CD4-positive, alpha-beta T cell treated with Interleukin-10 for 1 hour (primary cell): ENCODE measurements at regions not wholly inside any gene's neighbourhood (a gene's known extent, or its start where the extent isn't known, plus 50 kb on each side); places are given as distances from the start of the nearest gene placed in this dataset.

Source experiments
- DNase-seq: peaks from one replicate; pipeline ENCODE4 v3.0.0-alpha.2; 2020

DNA sequence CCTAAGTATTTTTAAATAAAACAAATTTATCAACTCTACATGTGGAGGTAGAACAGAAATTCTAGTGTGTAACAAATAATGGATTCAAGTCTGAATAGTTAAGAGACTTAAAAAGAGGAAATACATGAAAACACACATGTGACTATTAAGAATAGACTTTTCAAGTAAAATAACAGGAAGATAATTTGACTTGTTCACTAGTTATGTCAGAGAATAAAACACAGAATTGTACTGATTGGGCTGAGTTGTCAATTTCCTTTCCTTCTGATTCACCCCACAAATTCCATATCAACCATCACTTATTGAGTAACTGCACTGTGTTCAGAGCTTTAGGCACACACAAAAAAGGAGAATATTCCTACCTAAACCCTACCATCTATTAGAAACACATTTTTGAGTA is 557.2 kb downstream of the TUSC7 start:
- no peak for DNase-seq

DNA sequence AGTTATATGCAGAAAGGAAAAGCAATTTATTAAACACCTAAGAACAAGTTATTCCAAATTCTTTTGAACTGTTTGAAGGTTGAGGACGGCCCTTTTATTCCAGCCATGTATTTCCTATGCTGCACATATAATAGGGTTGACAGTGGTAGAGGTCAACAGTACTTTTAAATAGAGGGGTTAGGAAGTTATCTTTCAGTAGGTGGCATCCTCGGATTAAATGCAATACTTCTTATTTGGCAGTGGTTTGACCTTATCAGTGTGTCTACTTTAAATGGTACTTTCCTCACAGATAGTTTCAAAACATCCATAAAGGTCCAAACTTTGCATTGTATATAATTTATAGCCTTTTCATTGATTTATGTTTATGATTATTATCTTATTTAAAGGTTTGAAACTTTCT is 558.7 kb downstream of the TUSC7 start:
- DNase-seq: no peak

DNA sequence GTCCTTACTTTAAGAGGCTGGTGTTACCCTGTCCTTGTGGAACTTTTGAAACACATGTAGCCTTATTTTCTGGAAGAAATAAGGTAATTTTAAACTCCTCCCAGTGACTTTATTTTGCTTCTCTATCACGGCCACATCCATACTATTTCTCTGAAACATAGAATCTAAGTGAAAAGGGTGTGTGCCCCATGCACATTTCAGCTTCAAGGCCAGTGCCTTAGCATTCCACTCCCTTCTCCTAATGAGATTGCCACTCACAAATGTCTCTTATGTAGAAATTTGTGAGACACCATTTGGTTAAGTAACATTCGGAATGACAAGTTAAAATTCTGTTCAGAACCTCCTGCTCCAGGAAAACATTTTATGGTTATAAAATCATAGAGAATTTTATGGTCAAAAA is 562.7 kb downstream of the TUSC7 start:
- no peak for DNase-seq

DNA sequence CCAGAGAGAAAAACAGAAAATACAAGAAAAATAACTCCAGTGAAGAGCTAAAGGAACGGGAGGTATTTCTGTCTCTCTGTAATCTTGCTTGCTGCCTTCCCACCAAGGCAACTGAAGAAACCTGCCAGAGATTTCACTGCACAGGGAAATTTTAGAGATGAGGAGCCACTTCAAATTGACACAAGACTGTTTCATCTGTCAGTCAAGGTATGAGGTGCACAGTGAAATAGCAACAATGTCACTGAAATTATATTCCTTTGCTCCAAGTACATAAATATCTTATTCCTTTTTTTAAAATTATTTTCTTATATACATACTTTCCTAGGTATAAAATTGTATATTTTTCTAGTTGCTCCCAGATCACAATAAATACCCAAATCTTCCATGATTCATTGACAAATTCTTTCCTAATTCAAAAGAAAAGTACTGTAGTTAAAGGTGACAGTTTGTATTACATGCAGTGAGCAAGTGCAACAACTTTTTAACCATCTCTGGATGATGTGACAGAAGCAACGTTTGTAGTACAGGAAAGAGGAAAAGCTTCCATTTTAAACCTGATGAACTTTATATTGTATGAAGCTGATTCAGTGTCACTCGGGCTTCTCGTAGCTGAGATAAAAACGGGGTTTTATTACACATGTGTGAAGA is 563.4 kb downstream of the TUSC7 start:
- DNase-seq: no peak

DNA sequence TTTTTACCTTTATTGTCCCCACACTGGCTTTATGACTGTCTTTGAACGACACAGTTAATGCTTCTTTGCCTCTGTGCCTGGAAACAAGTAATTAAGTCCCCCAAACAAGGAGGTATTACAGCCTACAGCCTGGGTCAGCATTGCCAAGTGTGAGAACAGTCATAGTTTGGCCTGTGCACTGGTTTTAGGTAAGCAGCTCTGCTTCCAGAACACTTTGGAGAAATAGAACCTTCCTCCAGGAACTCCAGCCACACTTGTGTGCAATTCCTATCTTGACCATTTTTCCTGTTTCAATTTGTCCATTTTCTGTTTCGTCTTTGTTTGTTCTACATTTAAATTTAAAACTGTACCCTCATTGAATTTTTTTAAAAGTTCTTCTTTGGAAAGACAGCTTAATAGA is 568.2 kb downstream of the TUSC7 start:
- DNase-seq: no peak

DNA sequence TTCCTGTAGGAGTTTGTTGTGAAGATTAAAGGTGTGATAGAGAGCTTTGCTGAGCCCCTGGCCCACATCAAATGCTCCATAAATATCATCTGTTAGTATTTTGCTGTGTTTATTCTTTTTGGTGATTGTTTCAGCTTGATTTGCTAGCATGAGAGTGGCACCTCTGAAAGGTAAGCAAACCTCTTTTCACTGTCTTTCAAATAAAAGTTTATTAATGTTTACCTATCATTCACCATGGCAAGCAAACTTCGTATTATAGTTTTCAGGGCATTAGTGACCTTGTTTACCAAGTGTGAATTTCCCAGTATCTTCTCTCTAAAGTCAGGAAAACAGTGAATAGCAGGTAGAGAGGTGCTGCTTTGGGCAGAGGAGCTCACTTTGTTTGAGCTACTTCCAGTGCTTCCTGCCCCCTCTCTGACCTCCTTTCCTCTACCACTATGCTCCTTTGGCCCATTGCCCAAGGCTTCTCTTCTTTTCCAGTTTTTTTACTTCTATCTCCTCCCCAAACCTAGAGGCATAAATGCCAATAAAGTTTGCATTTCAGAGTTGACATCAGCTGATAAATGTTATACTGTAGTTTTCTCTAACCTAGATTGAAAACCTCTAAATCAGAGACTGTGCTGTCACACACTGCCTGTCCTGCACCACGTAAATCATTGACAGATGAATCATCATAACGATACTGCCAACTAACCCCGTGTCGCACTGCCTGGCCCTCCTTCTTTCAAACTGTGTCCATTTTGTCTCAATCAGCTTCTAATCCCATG is 569.0 kb downstream of the TUSC7 start:
- no peak for DNase-seq

DNA sequence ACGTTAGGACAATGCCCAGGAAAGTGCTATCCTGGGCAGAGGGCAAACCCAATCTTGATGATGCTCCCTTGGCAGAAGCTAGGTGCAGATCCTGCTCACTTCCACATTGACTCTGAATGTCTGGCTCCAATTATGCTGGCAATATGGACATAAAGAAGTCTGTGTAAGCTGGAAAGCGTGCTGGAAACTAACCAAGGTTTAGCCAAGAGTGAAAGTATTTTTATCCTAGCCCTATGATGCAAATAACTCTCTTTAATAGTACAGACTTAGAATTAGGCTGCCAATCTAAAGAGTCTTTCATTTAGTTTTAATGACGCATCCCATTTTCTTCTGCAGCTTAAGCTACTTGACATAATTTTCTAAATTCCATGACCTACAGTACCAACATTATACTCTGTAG is 571.8 kb downstream of the TUSC7 start:
- no peak for DNase-seq

DNA sequence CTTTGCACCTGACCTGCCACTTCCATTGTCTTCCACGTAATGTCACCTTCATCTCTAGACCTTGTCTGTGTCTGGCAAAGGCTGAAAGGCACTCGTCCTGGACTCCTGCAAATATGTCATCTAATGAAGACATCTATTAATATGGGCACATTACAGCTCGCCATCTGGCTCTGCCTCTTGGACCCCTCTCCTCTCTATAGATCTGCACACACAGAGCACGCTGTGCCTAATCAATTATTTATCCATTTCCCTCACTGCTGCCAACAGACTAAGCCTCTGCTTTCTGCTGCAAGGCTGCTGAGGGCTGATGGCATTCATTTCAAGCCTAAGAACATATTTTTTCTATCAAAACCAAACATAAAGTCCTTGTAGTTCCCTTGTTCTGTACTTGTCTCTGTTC is 573.0 kb downstream of the TUSC7 start:
- no peak for DNase-seq

DNA sequence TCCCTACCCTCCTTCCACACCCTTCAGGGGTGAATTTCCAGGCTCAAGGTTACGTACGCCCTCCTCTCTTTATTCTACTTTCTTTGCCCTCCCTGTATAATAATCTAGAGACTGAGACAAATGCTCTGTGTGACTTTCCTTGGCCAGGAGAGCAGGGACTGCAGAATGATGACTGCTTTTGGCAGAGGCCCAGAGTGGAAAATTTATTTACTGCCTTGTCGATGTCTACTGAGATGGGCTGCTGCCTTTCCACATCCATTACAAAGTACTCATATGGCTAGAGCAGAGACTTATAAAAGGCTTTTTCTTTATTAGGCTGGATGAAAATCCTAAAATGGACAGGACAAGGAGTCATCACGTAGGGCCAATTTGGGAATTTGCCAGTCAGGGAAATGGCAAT is 576.2 kb downstream of the TUSC7 start:
- DNase-seq: no peak

DNA sequence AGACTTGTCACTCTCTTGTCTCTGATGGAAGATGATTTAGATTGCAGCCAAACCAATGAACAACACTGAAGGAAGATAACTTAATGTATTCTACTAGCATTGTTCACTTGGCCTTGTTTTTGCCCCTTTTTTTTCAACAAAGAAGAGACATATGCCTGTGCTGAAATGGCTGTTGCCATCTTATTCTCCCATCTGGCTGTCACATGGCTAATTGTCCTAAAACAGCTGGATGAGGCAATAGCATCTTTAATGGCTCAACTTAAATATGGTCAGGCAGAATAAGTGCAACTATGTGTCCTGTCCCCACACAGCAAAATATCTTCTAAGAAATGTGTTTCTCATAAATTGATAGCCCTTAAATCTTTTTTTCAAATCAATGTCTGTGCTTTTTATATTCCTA is 576.9 kb downstream of the TUSC7 start:
- no peak for DNase-seq

DNA sequence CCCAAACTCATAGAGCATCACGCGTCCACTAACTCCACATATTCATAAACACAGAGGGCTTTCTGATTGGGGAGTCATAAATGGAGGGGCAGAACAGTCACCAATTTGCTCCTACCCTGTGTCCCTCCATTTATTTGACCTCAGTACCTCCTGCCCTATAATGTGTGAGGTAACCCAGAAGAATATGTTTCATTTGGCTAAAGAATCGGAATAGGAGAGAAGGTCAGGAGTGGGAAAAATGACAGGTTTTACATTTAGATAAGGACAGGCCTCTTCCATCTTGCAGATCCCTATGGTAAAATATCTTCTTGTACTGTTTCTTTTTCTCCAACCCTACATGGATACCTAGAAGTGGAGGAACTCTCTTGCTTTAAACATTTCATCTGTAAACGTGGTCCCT is 578.0 kb downstream of the TUSC7 start:
- DNase-seq: no peak

DNA sequence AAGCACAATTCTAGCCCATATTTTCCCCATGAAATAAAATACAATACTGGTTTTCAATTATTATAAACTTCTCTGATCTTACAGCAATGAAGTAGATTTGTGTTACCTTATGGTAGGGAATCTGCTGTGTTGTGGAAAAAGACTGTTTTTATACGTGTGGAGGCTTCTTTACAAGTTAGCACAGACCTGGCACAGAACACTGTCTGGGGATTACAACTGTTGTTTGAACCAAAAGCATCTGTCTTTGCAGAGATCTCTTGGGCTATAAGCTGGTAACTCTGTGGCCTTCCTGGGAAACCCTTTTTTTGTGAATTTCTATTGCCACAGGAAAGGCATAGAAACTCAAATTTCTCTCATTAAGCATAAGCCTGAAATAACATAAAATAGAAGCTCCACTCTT is 581.9 kb downstream of the TUSC7 start:
- no peak for DNase-seq

DNA sequence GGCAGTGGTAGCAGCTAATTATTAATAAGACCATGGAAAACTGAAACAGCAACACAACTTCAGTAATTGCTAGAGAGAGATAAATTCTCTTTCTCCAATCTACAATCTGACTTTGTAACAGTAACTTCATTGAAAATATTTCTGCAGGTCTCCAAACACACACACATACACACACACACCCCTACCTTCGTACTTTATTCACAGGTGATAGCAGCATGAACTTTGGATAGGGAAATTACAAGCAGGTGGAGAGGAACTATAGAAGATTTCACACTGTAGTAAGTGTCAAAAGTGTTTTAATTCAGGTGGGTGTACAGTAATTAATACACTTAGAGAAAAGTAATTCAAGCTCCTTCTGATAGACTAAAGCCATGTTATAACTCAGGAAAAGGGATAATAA is 587.5 kb downstream of the TUSC7 start:
- no peak for DNase-seq

DNA sequence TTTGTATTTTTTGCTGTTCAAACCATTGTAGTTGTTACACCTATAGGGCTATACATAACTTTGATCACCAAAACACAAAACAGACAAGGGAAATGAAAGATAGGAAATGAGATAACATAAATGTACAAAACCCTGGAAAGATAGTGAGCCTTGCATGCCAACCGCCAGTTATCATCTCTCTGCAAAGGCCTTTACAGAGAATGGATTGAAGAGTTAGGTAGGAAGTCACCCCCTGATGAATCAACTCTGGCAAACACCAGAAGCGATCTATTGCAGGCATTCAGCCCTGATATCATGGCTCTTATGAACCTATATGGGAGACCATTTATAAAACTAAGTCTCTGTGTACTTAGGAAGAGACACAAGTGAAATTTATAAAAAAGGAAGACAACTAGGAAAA is 588.0 kb downstream of the TUSC7 start:
- no peak for DNase-seq

DNA sequence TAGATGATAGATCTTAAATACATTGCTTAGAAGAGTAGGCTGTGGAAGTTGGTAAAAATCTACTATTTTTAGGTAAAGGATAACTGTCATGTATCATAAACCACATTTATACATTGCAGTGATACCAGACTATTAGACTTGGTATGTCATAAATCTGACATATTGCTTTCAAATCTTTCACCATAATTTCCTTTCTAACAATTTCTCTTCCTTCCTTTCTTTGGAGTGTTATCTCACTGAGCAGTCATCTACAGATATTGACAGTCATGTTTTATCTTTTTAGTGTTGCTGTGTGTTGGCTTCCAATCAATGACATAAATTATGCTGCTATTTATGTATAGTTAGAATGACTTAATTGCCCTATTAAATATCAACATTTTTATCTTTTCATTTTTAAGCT is 588.7 kb downstream of the TUSC7 start:
- no peak for DNase-seq

DNA sequence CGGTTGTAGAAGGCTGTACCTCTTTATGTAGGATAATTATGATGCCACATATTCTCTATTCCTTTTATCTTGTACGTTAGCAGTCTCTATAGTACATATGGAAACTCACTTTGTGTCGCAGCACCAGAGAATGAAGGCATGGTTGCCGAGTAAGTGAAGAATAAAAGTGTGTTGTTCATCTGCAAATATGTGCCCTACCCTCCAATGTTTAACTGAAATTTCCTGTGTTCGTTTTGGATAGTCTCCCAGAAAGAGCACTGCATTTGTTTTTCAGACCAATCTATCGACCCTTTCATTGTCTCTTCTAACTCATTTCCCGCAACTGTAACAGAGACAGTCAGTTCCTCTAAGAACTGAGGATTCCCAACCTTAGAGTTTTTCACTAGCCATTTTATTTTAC is 592.8 kb downstream of the TUSC7 start:
- no peak for DNase-seq

DNA sequence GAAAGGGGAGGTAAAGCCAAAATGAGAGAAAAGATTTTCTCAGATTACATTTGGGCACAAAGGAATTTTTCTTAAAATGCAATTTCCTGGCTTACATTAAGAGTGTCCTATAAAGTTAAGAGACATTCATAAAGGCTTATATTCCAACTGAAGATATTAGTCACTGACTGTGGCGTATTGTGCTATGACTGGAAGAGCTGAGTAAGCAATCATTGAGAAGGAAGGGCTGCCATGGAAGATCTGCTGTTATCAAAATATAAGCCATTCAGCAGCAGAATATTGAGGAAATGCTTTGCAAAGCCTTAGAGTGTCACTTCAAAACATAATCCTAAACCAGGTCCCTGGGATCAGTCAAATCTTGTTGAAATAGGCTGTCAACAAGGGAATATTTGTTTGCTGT is 593.9 kb downstream of the TUSC7 start:
- DNase-seq: no peak

DNA sequence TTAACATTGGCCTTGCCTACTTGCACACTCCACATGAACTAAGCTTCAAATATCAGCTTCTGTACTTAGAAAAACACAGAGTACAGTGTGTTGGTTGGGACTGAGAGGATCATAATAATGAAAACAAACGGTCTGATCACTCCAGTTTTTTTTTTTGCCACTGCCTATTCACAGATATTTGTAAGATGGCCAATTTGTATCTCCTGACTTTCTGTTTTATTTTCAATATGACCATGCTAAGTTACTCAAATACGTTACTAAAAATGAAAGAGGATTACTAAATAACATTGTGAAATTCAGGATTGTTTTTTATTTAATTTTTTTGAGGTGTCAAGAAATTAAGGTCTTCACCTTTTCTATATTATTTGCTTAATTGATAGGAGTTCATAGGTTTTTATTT is 595.1 kb downstream of the TUSC7 start:
- no peak for DNase-seq

DNA sequence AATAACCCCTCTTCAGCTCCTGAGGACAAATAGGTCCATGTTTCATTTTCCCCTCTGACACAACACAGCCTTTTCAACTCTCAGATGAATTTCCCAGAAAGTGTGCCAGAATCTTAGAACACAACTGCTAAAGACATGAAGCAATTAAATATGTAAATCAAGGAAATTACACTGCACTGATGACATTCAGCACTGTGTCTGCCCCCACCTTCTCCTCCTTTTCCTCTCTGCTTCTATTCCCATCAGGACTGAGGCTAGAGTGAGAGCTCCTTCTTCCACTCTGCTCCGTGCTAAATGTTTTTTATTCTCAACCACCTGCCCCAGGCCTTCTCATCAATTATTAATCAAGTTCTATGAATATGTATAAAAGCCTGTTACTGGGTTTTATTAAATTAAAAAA is 596.1 kb downstream of the TUSC7 start:
- DNase-seq: no peak

DNA sequence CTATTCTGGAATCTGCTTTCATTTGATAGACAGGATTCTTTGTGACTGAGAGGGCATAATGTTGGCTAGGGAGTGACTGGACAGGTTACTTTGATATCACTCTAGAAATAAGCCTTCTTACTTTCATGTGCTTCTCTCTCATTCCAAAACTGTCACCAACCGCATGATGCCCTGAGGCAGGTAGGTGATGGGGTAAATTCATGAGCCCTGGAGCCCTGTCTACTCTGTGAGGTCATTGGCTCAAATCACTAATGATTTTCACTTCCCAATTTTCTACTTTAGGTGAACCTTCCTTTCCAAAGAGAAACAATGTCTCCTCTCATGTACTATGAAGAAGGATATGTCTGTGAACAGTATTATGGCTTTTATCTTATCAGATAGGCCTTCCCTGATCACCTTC is 596.7 kb downstream of the TUSC7 start:
- no peak for DNase-seq

DNA sequence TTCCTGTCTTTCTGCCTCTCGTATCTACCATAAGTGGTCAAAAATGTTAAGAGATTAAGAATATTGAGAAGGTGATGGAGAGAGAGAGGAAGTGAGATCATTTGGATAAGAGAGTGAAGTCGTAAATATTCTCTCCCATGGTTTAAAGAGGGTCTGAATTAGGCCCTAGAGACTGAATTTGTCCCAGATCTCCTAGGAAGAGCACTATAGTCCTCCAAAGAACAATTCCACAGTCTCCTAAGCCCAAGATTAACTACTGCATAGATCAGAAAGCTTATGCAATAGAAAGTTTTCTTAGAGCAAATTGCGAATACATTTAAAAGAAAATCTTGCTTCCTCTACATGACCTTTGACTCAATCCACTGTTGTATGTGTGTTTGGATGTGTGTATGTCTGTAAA is 598.8 kb downstream of the TUSC7 start:
- DNase-seq: no peak

DNA sequence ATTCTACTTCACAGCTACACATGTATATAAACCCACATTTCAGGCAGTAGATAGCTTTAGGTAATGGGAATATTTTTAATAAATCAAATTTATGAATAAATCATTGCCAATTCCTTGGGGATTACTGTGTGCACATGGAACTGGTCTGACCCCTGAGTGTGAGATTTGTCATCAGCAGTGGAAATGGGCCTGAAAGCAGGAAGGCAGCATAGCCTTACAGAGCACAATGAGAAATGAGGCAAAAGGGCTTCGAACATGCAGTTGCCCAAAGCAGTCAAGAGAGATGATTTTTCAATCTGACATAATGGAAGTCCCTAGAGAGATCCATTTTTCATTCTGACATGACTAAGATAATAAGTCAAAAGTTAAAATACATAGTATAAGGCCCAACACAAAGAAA is 599.2 kb downstream of the TUSC7 start:
- no peak for DNase-seq

DNA sequence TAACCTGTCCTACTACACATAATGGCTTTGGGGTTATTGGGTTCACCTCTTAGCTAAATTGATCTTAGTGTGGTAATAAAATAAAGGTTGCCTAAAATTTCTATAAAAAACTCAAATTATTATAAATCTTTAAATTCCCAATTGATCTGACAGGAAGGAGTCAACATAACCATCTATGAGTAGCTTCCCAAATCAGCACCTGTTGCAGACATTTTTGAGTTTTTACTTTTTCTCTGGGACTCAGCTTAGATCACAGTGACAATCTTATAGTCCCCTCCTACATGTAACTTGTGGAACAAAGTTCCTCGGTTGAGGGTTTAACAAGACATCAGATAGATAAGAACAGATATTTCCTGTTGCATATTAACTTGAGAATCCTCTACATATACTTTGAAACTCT is 601.0 kb downstream of the TUSC7 start:
- no peak for DNase-seq

DNA sequence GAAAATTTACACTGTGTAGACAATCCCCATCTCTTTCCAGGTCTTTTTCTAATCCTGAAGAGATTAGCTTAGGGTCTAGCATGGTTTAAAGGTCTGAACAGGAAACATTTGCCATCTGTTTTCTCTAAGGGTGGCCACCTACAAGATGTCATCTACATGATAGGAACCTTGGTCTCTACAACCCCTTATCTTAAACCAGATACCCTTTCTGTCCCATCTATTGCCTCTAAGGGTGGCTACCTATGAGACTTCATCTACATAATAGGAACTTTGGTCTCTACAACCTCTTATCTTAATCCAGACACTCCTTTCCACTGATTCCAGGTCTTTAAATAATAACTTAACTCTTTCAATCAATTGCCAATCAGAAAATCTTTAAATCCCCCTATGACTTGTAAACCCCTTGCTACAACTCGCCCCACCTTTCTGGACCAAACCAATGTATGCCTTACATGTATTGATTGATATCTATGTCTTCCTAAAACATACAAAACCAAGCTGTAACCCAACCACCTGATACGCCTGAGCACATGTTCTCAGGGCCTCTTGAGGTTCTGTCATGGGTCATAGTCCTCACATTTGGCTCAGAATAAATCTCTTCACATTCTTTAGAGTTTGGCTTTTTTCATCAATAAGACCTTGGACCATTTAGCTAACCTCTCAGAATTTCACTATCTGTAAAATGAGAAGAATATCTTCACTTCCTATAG is 605.0 kb downstream of the TUSC7 start:
- DNase-seq: no peak
